OCI-LY1 (cell line): ENCODE measurements at regions not wholly inside any gene's neighbourhood (a gene's known extent, or its start where the extent isn't known, plus 50 kb on each side); places are given as distances from the start of the nearest gene placed in this dataset.

Experiments
- CTCF ChIP-seq: fragments of 200-600 bp; sonication (generic), shearing (Covaris generic); IDR thresholded peaks from 2 replicates; pipeline ENCODE4 v1.5.1; 2017; ENCODE audit warnings: mild to moderate bottlenecking, antibody characterized with exemption, low read length, moderate library complexity, mixed read lengths
- EZH2 ChIP-seq: fragments of 200-600 bp; sonication (generic), shearing (Covaris generic); IDR thresholded peaks from 2 replicates; pipeline ENCODE4 v1.8.0; 2017; ENCODE audit warnings: borderline replicate concordance, mixed run types, mild to moderate bottlenecking, antibody characterized with exemption, low read length, moderate library complexity, mixed read lengths

GRCh38 chr1:177862916-177863315 lies 106.9 kb downstream of the SEC16B start:
- no peak for TF ChIP-seq CTCF
- no peak for TF ChIP-seq EZH2
